ENCODE measurements at regions not wholly inside any gene's neighbourhood (a gene's known extent, or its start where the extent isn't known, plus 50 kb on each side); places are given as distances from the start of the nearest gene placed in this dataset.

GRCh38 chr1:57578680-57579079, 154.8 kb upstream of the DAB1 start (continued):
- no peak for TF ChIP-seq PRDM10 (IDR thresholded peaks at IDR 0.05; ENCODE audit: partially characterized antibody)
- TF ChIP-seq RBM22 (IDR thresholded peaks at IDR 0.05; ENCODE audit: low read depth, low read length, poor library complexity, severe bottlenecking), result no peak

GRCh38 chr1:57578099-57578498, 154.2 kb upstream of the DAB1 start:
- Histone ChIP-seq H3K4me3 (no peak overlapping the region), H3K9me3 (replicated peaks; ENCODE audit: control insufficient read depth, insufficient read depth, low read depth, low read length) (no peaks in the 10 kb centered on the region), H3K4me1 (replicated peaks in 1 of 2; ENCODE audit: control insufficient read depth in 2 of 2, insufficient read depth in 2 of 2, low read length in 2 of 2) (no peaks in the 10 kb centered on the region), H3K9ac (ENCODE audit: insufficient read depth in 1 of 2, low read depth in 2 of 2, low read length in 2 of 2) (no peak overlapping the region), H3K36me3 (ENCODE audit: control insufficient read depth, insufficient read depth, low read length) (no peaks in the 10 kb centered on the region), H3K27me3 (ENCODE audit: control insufficient read depth in 2 of 2, insufficient read depth in 2 of 2, low read length in 2 of 2) (no peaks in the 10 kb centered on the region), H3K79me2 (ENCODE audit: control insufficient read depth, insufficient read depth, low read length) (no peaks in the 10 kb centered on the region), H3K9me1 (ENCODE audit: control insufficient read depth, insufficient read depth, low read length) (no peaks in the 10 kb centered on the region), H2AFZ (ENCODE audit: low read depth, low read length) (no peak overlapping the region), H3K27ac (ENCODE audit: extremely low read depth, low read depth, low read length) (no peak overlapping the region), H3K4me2 (ENCODE audit: insufficient read depth, low read length) (no peak overlapping the region), H4K20me1 (replicated peaks; ENCODE audit: control insufficient read depth, insufficient read depth, low read length) (no peaks in the 10 kb centered on the region)
- DNase-seq (ENCODE audit: extremely low read depth in 1 of 4, low spot score in 3 of 4), result no peak
- BruUV-seq (replicated peaks), result no TSS peak
- no peak for ATAC-seq
- WGBS (ENCODE audit: insufficient coverage, low coverage, missing lambda C conversion rate), result 0% methylated on average over 2 of the region's 2 CpGs
- ChIA-PET POLR2A (no interaction called here), CTCF (ENCODE audit: low intra/inter-chr PET ratio) (no interaction called here)
- in situ Hi-C loops (cut with MboI) (no loop called here), intact Hi-C loops (cut with micrococcal nuclease) (no loop called here)
- no peak for FAIRE-seq
- no peak for TF ChIP-seq ATF1 (CRISPR knock-in tag; IDR thresholded peaks at IDR 0.05)
- no peak for TF ChIP-seq ATF1 (tag; IDR thresholded peaks at IDR 0.05)
- TF ChIP-seq SMARCC2 (IDR thresholded peaks at IDR 0.05; ENCODE audit: low read depth), result no peak
- no peak for TF ChIP-seq NR4A1 (CRISPR knock-in tag; IDR thresholded peaks at IDR 0.05)
- TF ChIP-seq NR4A1 (tag; IDR thresholded peaks at IDR 0.05), result no peak
- TF ChIP-seq DACH1 (IDR thresholded peaks at IDR 0.05; ENCODE audit: partially characterized antibody), result no peak
- no peak for TF ChIP-seq ZNF134 (CRISPR knock-in tag; conservative IDR thresholded peaks at IDR 0.05)
- TF ChIP-seq SMARCB1 (IDR thresholded peaks at IDR 0.05; ENCODE audit: insufficient read length, low read depth), result no peak
- no peak for TF ChIP-seq ZBTB8A (IDR thresholded peaks at IDR 0.05; ENCODE audit: partially characterized antibody)
- no peak for TF ChIP-seq ELK1 (CRISPR knock-in tag; IDR thresholded peaks at IDR 0.05)
- TF ChIP-seq U2AF2 (optimal IDR thresholded peaks at IDR 0.05; ENCODE audit: low read depth, low read length), result no peak
- TF ChIP-seq CHD1 (IDR thresholded peaks at IDR 0.05; ENCODE audit: low read length), result no peak
- TF ChIP-seq SMAD3 (CRISPR knock-in tag; conservative IDR thresholded peaks at IDR 0.05), result no peak
- TF ChIP-seq MYC (IDR thresholded peaks at IDR 0.05; ENCODE audit: low read depth, low read length), result no peak
- TF ChIP-seq MYC (CRISPR knock-in tag; IDR thresholded peaks at IDR 0.05; ENCODE audit: borderline replicate concordance, low read depth), result no peak
- no peak for TF ChIP-seq ZKSCAN1 (IDR thresholded peaks at IDR 0.05; ENCODE audit: low read depth, low read length)
- no peak for TF ChIP-seq JUND (IDR thresholded peaks at IDR 0.05; ENCODE audit: borderline replicate concordance, low read depth, low read length)
- no peak for TF ChIP-seq JUND (tag; IDR thresholded peaks at IDR 0.05; ENCODE audit: borderline replicate concordance, low read depth, low read length)
- TF ChIP-seq NONO (IDR thresholded peaks at IDR 0.05; ENCODE audit: low read depth in 2 of 2, low read length in 1 of 2), result no peak

Measured in K562 (cell line).